Lower leg skin (tissue), 4 donors: ENCODE measurements at regions not wholly inside any gene's neighbourhood (a gene's known extent, or its start where the extent isn't known, plus 50 kb on each side); places are given as distances from the start of the nearest gene placed in this dataset.
A peak's percentile ranks its signal among the peaks of the same experiment; 100 is the strongest.

Source experiments
- DNase-seq, 2 donors: peaks; one replicate each; pipeline ENCODE4 v3.0.0-alpha.2; 2019; ENCODE audit warnings: low spot score in 2 of 2
- H3K4me3 ChIP-seq: fragments of 200-600 bp; sonication (generic); 2 replicates; pipeline ENCODE4 v1.5.1; 2017; ENCODE audit warnings: mild to moderate bottlenecking, low read depth; ENCODE audit not compliant: poor library complexity, severe bottlenecking
- CTCF ChIP-seq, 3 donors: fragments of 450-650 bp; IDR thresholded peaks; one replicate each; pipeline ENCODE4 v1.5.1; 2016; ENCODE audit warnings: antibody characterized with exemption in 3 of 3, mild to moderate bottlenecking in 3 of 3, moderate library complexity in 2 of 3
- POLR2A ChIP-seq, 2 donors: fragments of 450-650 bp; IDR thresholded peaks; one replicate each; pipeline ENCODE4 v1.6.1; 2016 to 2017; ENCODE audit warnings: antibody characterized with exemption in 2 of 2, mild to moderate bottlenecking in 1 of 2, moderate library complexity in 1 of 2
- WGBS, 2 donors: methylation state at CpG; one replicate each; pipeline ENCODE4 v1.1.5; 2018; 5-methylcytosine and 5-hydroxymethylcytosine counted together
- intact Hi-C: fragments of 100-400 bp; cut with DNase I; formaldehyde crosslinking; loops from one replicate; pipeline ENCODE4 v1.15.0; 2023; ENCODE audit warnings: low total_unique reads

- H3K4me3 ChIP-seq: no peak overlapping the region
- no peak for TF ChIP-seq CTCF (IDR thresholded peaks at IDR 0.05)
- TF ChIP-seq POLR2A (IDR thresholded peaks at IDR 0.05): no peak
- 79 to 80% methylated on average over 13 of the region's 13 CpGs for WGBS, 2 donors
- intact Hi-C loops: no loop called here
- peak in 1 of 2 donors; percentile 66 for DNase-seq
Observed at GRCh38 chr3:163779396-163780344, 1298.6 kb downstream of the SI start.

GRCh38 chr3:163776743-163777142 lies 1301.6 kb downstream of the SI start:
- DNase-seq: no peak
- intact Hi-C loops: no loop called here
- TF ChIP-seq POLR2A (IDR thresholded peaks at IDR 0.05) (no peak), CTCF (IDR thresholded peaks at IDR 0.05) (no peak)
- no peak overlapping the region for H3K4me3 ChIP-seq

- DNase-seq: no peak
- TF ChIP-seq CTCF (IDR thresholded peaks at IDR 0.05) (no peak), POLR2A (IDR thresholded peaks at IDR 0.05) (no peak)
Observed at GRCh38 chr3:163773136-163773535, 1305.2 kb downstream of the SI start.

GRCh38 chr3:163768048-163768447 lies 1310.2 kb downstream of the SI start:
- no peak for DNase-seq
- intact Hi-C loops: no loop called here
- no peak for TF ChIP-seq CTCF (IDR thresholded peaks at IDR 0.05)
- no peak overlapping the region for H3K4me3 ChIP-seq

More at GRCh38 chr3:163773136-163773535, 1305.2 kb downstream of the SI start:
- H3K4me3 ChIP-seq: no peak overlapping the region
- intact Hi-C loops: no loop called here

- DNase-seq: no peak
- no peak overlapping the region for H3K4me3 ChIP-seq
- TF ChIP-seq POLR2A (IDR thresholded peaks at IDR 0.05): no peak
- intact Hi-C loops: no loop called here
Observed at GRCh38 chr3:163766112-163766511, 1312.2 kb downstream of the SI start.

- no peak for DNase-seq
- TF ChIP-seq CTCF (IDR thresholded peaks at IDR 0.05) (no peak), POLR2A (IDR thresholded peaks at IDR 0.05) (no peak)
- WGBS, 2 donors: 79 to 91% methylated on average over 1 of the region's 1 CpG
- H3K4me3 ChIP-seq: no peak overlapping the region
- intact Hi-C loops: no loop called here
Observed at GRCh38 chr3:163753033-163753432, 1325.3 kb downstream of the SI start.
